ENCODE measurements at regions not wholly inside any gene's neighbourhood (a gene's known extent, or its start where the extent isn't known, plus 50 kb on each side); places are given as distances from the start of the nearest gene placed in this dataset.

DNA sequence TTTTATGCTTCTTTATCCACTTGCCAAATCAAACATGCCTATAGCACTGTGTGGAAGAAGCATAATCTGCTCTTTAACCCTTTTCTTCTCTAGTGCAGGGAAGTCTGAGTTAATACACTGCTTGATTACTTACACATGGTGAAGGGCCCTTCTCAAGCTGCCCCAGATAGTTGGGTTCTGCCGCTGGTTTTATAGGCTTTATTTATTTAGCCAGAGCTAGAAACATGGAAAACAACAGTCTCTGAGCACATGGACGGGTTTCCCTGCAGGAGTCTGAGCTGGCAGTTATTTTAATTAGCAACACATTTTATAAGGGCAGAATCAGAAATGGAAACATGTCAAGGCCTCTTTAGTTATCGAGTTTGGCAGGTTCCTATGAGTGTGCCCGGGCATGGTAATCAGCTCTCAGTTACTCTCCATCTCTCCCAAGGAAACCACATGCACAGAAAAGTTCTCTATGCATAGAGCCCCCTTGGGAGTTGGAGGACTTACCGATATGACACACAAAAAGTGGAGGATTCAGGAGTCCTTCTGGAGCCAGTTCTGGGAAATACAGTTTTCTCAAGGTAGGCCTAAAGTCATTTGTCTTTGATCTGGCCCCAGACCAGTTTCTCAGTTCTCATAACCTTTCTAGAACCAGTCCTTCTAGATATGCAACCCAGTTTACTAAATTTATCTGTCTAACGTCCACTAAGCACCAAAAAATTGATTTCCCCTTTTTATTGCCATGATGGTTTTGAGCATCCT lies 564.8 kb downstream of the ACTL7B start:
- ChIA-PET POLR2A (no interaction called here), CTCF (interaction anchor here (0.7 kb wide), 1 partner anchor 171 kb away, joined by 3 read pairs; no protein-coding TSS in a partner anchor)
- no peaks in the 10 kb centered on the region for H3K36me3 Mint-ChIP-seq (ENCODE audit: insufficient read depth, unreplicated experiment)
- BruUV-seq (replicated peaks) = no TSS peak
- H3K4me3 Mint-ChIP-seq (ENCODE audit: unreplicated experiment) = no peak overlapping the region
- H3K27ac Mint-ChIP-seq (ENCODE audit: low read depth, unreplicated experiment) = no peak overlapping the region
- intact Hi-C loops (cut with micrococcal nuclease) = no loop called here
- TF ChIP-seq, protein P1, sequence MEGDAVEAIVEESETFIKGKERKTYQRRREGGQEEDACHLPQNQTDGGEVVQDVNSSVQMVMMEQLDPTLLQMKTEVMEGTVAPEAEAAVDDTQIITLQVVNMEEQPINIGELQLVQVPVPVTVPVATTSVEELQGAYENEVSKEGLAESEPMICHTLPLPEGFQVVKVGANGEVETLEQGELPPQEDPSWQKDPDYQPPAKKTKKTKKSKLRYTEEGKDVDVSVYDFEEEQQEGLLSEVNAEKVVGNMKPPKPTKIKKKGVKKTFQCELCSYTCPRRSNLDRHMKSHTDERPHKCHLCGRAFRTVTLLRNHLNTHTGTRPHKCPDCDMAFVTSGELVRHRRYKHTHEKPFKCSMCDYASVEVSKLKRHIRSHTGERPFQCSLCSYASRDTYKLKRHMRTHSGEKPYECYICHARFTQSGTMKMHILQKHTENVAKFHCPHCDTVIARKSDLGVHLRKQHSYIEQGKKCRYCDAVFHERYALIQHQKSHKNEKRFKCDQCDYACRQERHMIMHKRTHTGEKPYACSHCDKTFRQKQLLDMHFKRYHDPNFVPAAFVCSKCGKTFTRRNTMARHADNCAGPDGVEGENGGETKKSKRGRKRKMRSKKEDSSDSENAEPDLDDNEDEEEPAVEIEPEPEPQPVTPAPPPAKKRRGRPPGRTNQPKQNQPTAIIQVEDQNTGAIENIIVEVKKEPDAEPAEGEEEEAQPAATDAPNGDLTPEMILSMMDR (IDR thresholded peaks at IDR 0.05; ENCODE audit: unreplicated experiment) = no peak
- no peaks in the 10 kb centered on the region for H3K9me3 Mint-ChIP-seq (ENCODE audit: unreplicated experiment)
- H3K4me1 Mint-ChIP-seq (ENCODE audit: insufficient read depth, unreplicated experiment) = peaks cover 3% of the 10 kb centered on the region
- H3K27me3 Mint-ChIP-seq (ENCODE audit: insufficient read depth, unreplicated experiment) = no peaks in the 10 kb centered on the region
- no peak for DNase-seq (ENCODE audit: unreplicated experiment)

DNA sequence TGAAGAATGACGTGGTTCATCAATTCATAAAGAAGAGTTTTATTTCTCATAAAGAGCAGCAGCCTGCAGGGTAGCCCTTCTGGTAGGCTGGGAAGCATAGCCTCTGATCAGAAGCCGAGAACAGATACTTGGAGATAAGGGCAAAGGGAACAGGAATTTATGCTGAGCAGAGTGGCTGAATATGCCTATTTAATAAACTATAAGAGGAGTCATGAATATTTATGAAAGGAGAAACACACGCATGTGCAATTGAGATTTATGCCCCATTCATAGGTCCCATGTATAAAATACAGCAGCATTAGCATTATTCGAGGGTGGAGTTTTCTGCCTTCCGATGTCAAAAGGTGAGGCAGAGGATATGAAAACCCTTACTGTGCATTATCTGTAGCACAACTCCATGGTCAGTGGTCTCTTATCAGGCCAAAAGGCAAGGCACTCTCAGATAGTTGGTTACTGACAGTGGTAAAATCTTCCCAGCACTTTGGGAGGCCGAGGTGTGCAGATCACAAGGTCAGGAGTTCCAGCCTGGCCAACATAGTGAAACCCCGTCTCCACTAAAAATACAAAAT lies 569.1 kb downstream of the ACTL7B start:
- TF ChIP-seq, protein P1 (IDR thresholded peaks at IDR 0.05; ENCODE audit: unreplicated experiment) = no peak
- Mint-ChIP-seq H3K36me3 (ENCODE audit: insufficient read depth, unreplicated experiment) (no peaks in the 10 kb centered on the region), H3K27ac (ENCODE audit: low read depth, unreplicated experiment) (no peak overlapping the region), H3K4me1 (ENCODE audit: insufficient read depth, unreplicated experiment) (no peaks in the 10 kb centered on the region), H3K27me3 (ENCODE audit: insufficient read depth, unreplicated experiment) (no peaks in the 10 kb centered on the region), H3K9me3 (ENCODE audit: unreplicated experiment) (no peaks in the 10 kb centered on the region), H3K4me3 (ENCODE audit: unreplicated experiment) (no peak overlapping the region)
- DNase-seq (ENCODE audit: unreplicated experiment) = no peak
- POLR2A ChIA-PET = no interaction called here
- CTCF ChIA-PET = no interaction called here
- intact Hi-C loops (cut with micrococcal nuclease) = no loop called here
- BruUV-seq (replicated peaks) = no TSS peak

DNA sequence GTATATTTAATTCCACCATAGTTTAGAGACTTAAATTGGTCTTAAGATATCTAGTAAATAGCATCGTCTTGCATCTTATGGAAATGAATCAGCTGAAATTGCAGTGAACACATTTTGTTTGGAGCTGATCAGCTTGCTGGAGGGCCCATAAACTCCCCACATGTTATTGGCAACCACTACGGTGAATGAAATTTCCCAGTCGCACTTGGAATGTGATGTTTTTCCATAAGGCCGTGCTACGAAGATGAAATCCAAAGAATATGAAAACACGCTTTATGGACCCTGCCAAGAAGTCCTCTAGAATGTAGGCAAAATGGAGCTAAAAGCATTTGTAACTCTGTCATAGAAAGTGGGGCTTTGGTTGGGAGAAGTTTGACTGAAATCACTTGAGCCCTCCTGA lies 572.1 kb downstream of the ACTL7B start:
- Mint-ChIP-seq H3K4me3 (ENCODE audit: unreplicated experiment) (no peak overlapping the region), H3K4me1 (ENCODE audit: insufficient read depth, unreplicated experiment) (no peaks in the 10 kb centered on the region), H3K36me3 (ENCODE audit: insufficient read depth, unreplicated experiment) (no peaks in the 10 kb centered on the region), H3K27me3 (ENCODE audit: insufficient read depth, unreplicated experiment) (no peaks in the 10 kb centered on the region), H3K27ac (ENCODE audit: low read depth, unreplicated experiment) (no peak overlapping the region), H3K9me3 (ENCODE audit: unreplicated experiment) (no peaks in the 10 kb centered on the region)
- no TSS peak for BruUV-seq (replicated peaks)
- intact Hi-C loops (cut with micrococcal nuclease) = no loop called here
- ChIA-PET CTCF (interaction anchor here (0.6 to 1.7 kb wide), 4 partner anchors 11 to 489 kb away, joined by 3 to 16 read pairs (median 3); no protein-coding TSS in a partner anchor), POLR2A (no interaction called here)
- TF ChIP-seq, protein P1 (IDR thresholded peaks at IDR 0.05; ENCODE audit: unreplicated experiment) = no peak
- DNase-seq (ENCODE audit: unreplicated experiment) = no peak

DNA sequence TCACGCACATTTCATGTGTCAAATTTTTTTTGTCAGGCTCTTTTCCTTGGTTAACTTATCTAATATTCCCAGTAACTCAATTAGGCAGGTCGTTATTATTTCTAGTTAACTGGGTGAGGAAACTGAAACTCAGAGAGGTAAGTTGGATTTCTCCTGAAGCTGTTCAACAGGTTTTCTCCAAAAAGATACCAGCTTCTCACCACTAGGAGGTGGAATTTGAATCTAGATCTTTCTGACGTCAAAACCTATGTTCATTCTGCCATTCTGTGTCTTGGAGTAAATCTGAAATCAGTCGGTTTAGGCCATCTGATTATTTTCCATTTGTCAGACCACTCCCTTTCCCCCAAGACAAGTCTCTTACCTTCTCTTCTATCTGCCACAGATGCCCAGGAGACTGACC lies 572.9 kb downstream of the ACTL7B start:
- TF ChIP-seq, protein P1 (IDR thresholded peaks at IDR 0.05; ENCODE audit: unreplicated experiment) = no peak
- CTCF ChIA-PET = interaction anchor here (0.6 to 1.7 kb wide), 6 partner anchors 10 to 1105 kb away, joined by 3 to 16 read pairs (median 3); no protein-coding TSS in a partner anchor
- no peaks in the 10 kb centered on the region for H3K27me3 Mint-ChIP-seq (ENCODE audit: insufficient read depth, unreplicated experiment)
- no peaks in the 10 kb centered on the region for H3K36me3 Mint-ChIP-seq (ENCODE audit: insufficient read depth, unreplicated experiment)
- intact Hi-C loops (cut with micrococcal nuclease) = no loop called here
- DNase-seq (ENCODE audit: unreplicated experiment) = peak; percentile 22
- H3K4me1 Mint-ChIP-seq (ENCODE audit: insufficient read depth, unreplicated experiment) = no peaks in the 10 kb centered on the region
- no peak overlapping the region for H3K27ac Mint-ChIP-seq (ENCODE audit: low read depth, unreplicated experiment)
- no peak overlapping the region for H3K4me3 Mint-ChIP-seq (ENCODE audit: unreplicated experiment)
- POLR2A ChIA-PET = interaction anchor here (1.5 kb wide), 1 partner anchor 11 kb away, joined by 3 read pairs; no protein-coding TSS in a partner anchor
- H3K9me3 Mint-ChIP-seq (ENCODE audit: unreplicated experiment) = no peaks in the 10 kb centered on the region
- BruUV-seq (replicated peaks) = no TSS peak
